ENCODE measurements at regions not wholly inside any gene's neighbourhood (a gene's known extent, or its start where the extent isn't known, plus 50 kb on each side); places are given as distances from the start of the nearest gene placed in this dataset.

GRCh38 chr6:23040899-23041298, 471.5 kb downstream of the HDGFL1 start:
- no peak overlapping the region for H2BK20ac ChIP-seq (ENCODE audit: low read depth, low read length, poor library complexity, severe bottlenecking)
- no peak overlapping the region for H2BK12ac ChIP-seq (ENCODE audit: insufficient read length, low read depth, low read length)
- Mint-ChIP-seq H3K27ac (no peak overlapping the region), H3K4me1 (no peaks in the 10 kb centered on the region), H3K4me3 (no peak overlapping the region), H3K36me3 (ENCODE audit: insufficient read depth in 1 of 3, low read depth in 3 of 3) (no peaks in the 10 kb centered on the region), H3K9me3 (peaks cover 0 to 3% of the 10 kb centered on the region in 2 experiments; a peak in 1 of 5 replicates), H3K27me3 (ENCODE audit: low read depth) (no peaks in the 10 kb centered on the region)
- H3K79me1 ChIP-seq (ENCODE audit: insufficient read depth, low read depth, low read length, poor library complexity, severe bottlenecking), result no peaks in the 10 kb centered on the region
- no peak overlapping the region for H4K5ac ChIP-seq (ENCODE audit: insufficient read length, low read depth, low read length)
- no peak overlapping the region for H3K23ac ChIP-seq (ENCODE audit: insufficient read length, low read depth, low read length)
- H2BK15ac ChIP-seq (ENCODE audit: low read depth, low read length), result no peak overlapping the region
- H3K14ac ChIP-seq (ENCODE audit: insufficient read depth, low read length), result no peak overlapping the region
- no peak overlapping the region for H2BK5ac ChIP-seq (ENCODE audit: insufficient read length, low read length)
- no peak overlapping the region for H3K4ac ChIP-seq (ENCODE audit: low read depth, low read length)
- no peak overlapping the region for H3K18ac ChIP-seq (ENCODE audit: insufficient read length, low read depth, low read length)
- H3K56ac ChIP-seq (ENCODE audit: insufficient read length, low read depth, low read length), result no peak overlapping the region
- H3T11ph ChIP-seq (ENCODE audit: low read length), result no peak overlapping the region
- H3K4me1 ChIP-seq (ENCODE audit: insufficient read depth, low read length), result no peaks in the 10 kb centered on the region
- no peak overlapping the region for H3K27ac ChIP-seq (ENCODE audit: insufficient read length, low read depth, low read length)
- WGBS (ENCODE audit: extremely low coverage, insufficient read length, low lambda C conversion rate), result no CpG with 5 or more reads among the region's 1 CpG
- H4K8ac ChIP-seq (replicated peaks; ENCODE audit: insufficient read length, low read depth, low read length), result no peak overlapping the region
- H2BK120ac ChIP-seq (ENCODE audit: low read depth, low read length, poor library complexity, severe bottlenecking), result no peak overlapping the region
- H3K79me2 ChIP-seq (ENCODE audit: insufficient read depth, low read length), result no peaks in the 10 kb centered on the region
- H3K9me3 ChIP-seq (ENCODE audit: control insufficient read depth, low read depth, low read length), result no peaks in the 10 kb centered on the region
- DNase-seq, result no peak
- no peak overlapping the region for H2AFZ ChIP-seq (ENCODE audit: low read length)
- H4K20me1 ChIP-seq (ENCODE audit: control insufficient read depth, insufficient read depth, insufficient read length), result no peaks in the 10 kb centered on the region
- no peak overlapping the region for H3K9ac ChIP-seq (ENCODE audit: extremely low read depth, insufficient read length, low read length)
- no peak overlapping the region for H4K91ac ChIP-seq (ENCODE audit: insufficient read length, low read depth, low read length)
- TF ChIP-seq CTCF (conservative IDR thresholded peaks at IDR 0.05), result no peak
- H3K4me2 ChIP-seq (ENCODE audit: insufficient read depth, insufficient read length, low read length), result no peak overlapping the region
- H2AK5ac ChIP-seq (ENCODE audit: insufficient read length, low read length), result no peak overlapping the region
- H3K27me3 ChIP-seq (ENCODE audit: insufficient read depth, low read length), result no peaks in the 10 kb centered on the region
- no peaks in the 10 kb centered on the region for H3K23me2 ChIP-seq (ENCODE audit: insufficient read length, low read depth, low read length, poor library complexity, severe bottlenecking)
